IMR-90 (cell line): ENCODE measurements at regions not wholly inside any gene's neighbourhood (a gene's known extent, or its start where the extent isn't known, plus 50 kb on each side); places are given as distances from the start of the nearest gene placed in this dataset.

Source experiments
- ATAC-seq: fragments of 200-7000 bp; cut with Tn5 transposase; 2 replicates; pipeline ENCODE4 v1.9.1; 2020; ENCODE audit warnings: low read depth, mild to moderate bottlenecking, moderate library complexity
- BruUV-seq: library from RNA; stranded (reverse); fragments of 400-500 nt; replicated peaks from 2 replicates; lab custom pipeline; 2021; lab: Mats Ljungman, UMichigan
- CTCF ChIA-PET: fragments of 300-600 bp; formaldehyde crosslinking; extraction: SDS; loops from one replicate; lab custom pipeline; 2021; ENCODE audit warnings: antibody characterized with exemption; lab: Yijun Ruan, JAX
- POLR2A ChIA-PET: fragments of 300-600 bp; sonication (Branson Sonifier 250); formaldehyde crosslinking; loops from one replicate; lab custom pipeline; 2022; ENCODE audit warnings: antibody characterized with exemption; ENCODE audit not compliant: unreplicated experiment; lab: Charles Lee
- DNase-seq: peaks from one replicate; pipeline ENCODE4 v3.0.0; 2013
- H2AFZ ChIP-seq: replicated peaks from 2 replicates; pipeline ENCODE3; 2013; ENCODE audit warnings: low read length, mild to moderate bottlenecking; ENCODE audit not compliant: poor library complexity
- H2AK5ac ChIP-seq: 2 replicates; pipeline ENCODE4 v1.6.1; 2013; ENCODE audit warnings: low read depth, low read length, inconsistent platforms
- H2AK9ac ChIP-seq: replicated peaks from 2 replicates; pipeline ENCODE3; 2013; ENCODE audit warnings: mild to moderate bottlenecking, low read depth, low read length, moderate library complexity; ENCODE audit not compliant: poor library complexity
- H2BK120ac ChIP-seq: 2 replicates; pipeline ENCODE4 v1.6.1; 2013; ENCODE audit warnings: low read depth, low read length, inconsistent platforms
- H2BK15ac ChIP-seq: 3 replicates; pipeline ENCODE4 v1.6.1; 2013; ENCODE audit warnings: low read depth, low read length, inconsistent platforms
- H2BK20ac ChIP-seq: 2 replicates; pipeline ENCODE4 v1.6.1; 2013; ENCODE audit warnings: low read depth, mild to moderate bottlenecking, inconsistent platforms, low read length, moderate library complexity
- H2BK5ac ChIP-seq: 2 replicates; pipeline ENCODE4 v1.6.1; 2013; ENCODE audit warnings: mild to moderate bottlenecking, low read depth, low read length, inconsistent platforms; ENCODE audit not compliant: poor library complexity, severe bottlenecking
- H3K14ac ChIP-seq: replicated peaks from 2 replicates; pipeline ENCODE4 v1.6.1; 2013; ENCODE audit warnings: low read depth, low read length, inconsistent platforms
- H3K18ac ChIP-seq: 2 replicates; pipeline ENCODE4 v1.6.1; 2013; ENCODE audit warnings: low read depth, low read length, control low read depth
- H3K23ac ChIP-seq: 2 replicates; pipeline ENCODE4 v1.6.1; 2013; ENCODE audit warnings: low read depth, low read length, inconsistent platforms
- H3K27ac ChIP-seq: 2 replicates; pipeline ENCODE4 v1.5.1; 2013; ENCODE audit warnings: mild to moderate bottlenecking, control low read depth, low read length; ENCODE audit not compliant: insufficient read depth
- H3K27me3 ChIP-seq: 2 replicates; pipeline ENCODE4 v1.6.1; 2013; ENCODE audit warnings: low read length; ENCODE audit not compliant: control insufficient read depth, insufficient read depth
- H3K36me3 ChIP-seq: 2 replicates; pipeline ENCODE4 v1.6.1; 2013; ENCODE audit warnings: low read length, mixed read lengths; ENCODE audit not compliant: control insufficient read depth, insufficient read depth
- H3K4ac ChIP-seq: 2 replicates; pipeline ENCODE4 v1.6.1; 2013; ENCODE audit warnings: low read depth, low read length, inconsistent platforms
- H3K4me1 ChIP-seq: 2 replicates; pipeline ENCODE4 v1.6.1; 2013; ENCODE audit warnings: low read length, mixed read lengths; ENCODE audit not compliant: control insufficient read depth, insufficient read depth
- H3K4me2 ChIP-seq: 2 replicates; pipeline ENCODE4 v1.6.1; 2013; ENCODE audit warnings: low read depth, mild to moderate bottlenecking, control low read depth, low read length, moderate library complexity
- H3K4me3 ChIP-seq: 2 replicates; pipeline ENCODE4 v1.5.1; 2013; ENCODE audit warnings: low read depth, mild to moderate bottlenecking, control low read depth, low read length, moderate library complexity; ENCODE audit not compliant: insufficient read depth
- H3K56ac ChIP-seq: 2 replicates; pipeline ENCODE4 v1.6.1; 2013; ENCODE audit warnings: low read length, inconsistent platforms; ENCODE audit not compliant: insufficient read depth; ENCODE audit errors: extremely low read depth
- H3K79me1 ChIP-seq, 2 experiments: 2 replicates each; pipeline ENCODE4 v1.6.1; 2013; ENCODE audit warnings: low read length in 2 of 2, inconsistent platforms in 1 of 2, low read depth in 1 of 2
- H3K9ac ChIP-seq: 2 replicates; pipeline ENCODE4 v1.6.1; 2013; ENCODE audit warnings: low read depth, low read length, control low read depth
- H3K9me1 ChIP-seq: 2 replicates; pipeline ENCODE4 v1.6.1; 2013; ENCODE audit warnings: low read length, inconsistent platforms; ENCODE audit not compliant: insufficient read depth
- H3K9me3 ChIP-seq: 2 replicates; pipeline ENCODE4 v1.6.1; 2013; ENCODE audit warnings: low read length; ENCODE audit not compliant: control insufficient read depth, insufficient read depth
- H4K20me1 ChIP-seq: 2 replicates; pipeline ENCODE4 v1.6.1; 2013; ENCODE audit warnings: low read length, inconsistent platforms; ENCODE audit not compliant: insufficient read depth
- H4K5ac ChIP-seq: 2 replicates; pipeline ENCODE4 v1.6.1; 2013; ENCODE audit warnings: mild to moderate bottlenecking, low read depth, low read length, control low read depth
- H4K8ac ChIP-seq, 2 experiments: 2 replicates each; pipeline ENCODE4 v1.6.1; 2013; ENCODE audit warnings: low read depth in 2 of 2, low read length in 2 of 2, control low read depth in 1 of 2, inconsistent platforms in 1 of 2
- H4K91ac ChIP-seq: 2 replicates; pipeline ENCODE4 v1.6.1; 2013; ENCODE audit warnings: low read depth, low read length, inconsistent platforms; ENCODE audit not compliant: insufficient read depth
- FOS ChIP-seq: fragments of 150-350 bp; IDR thresholded peaks from 2 replicates; pipeline ENCODE4 v1.6.1; 2016; ENCODE audit warnings: low read depth, low read length
- NFE2L2 ChIP-seq: fragments of 150-350 bp; IDR thresholded peaks from 2 replicates; pipeline ENCODE4 v1.6.1; 2016; ENCODE audit warnings: low read depth, mild to moderate bottlenecking, low read length
- POLR2A ChIP-seq: IDR thresholded peaks from 2 replicates; pipeline ENCODE4 v1.6.1; 2012; ENCODE audit warnings: mild to moderate bottlenecking, low read depth, low read length
- RAD21 ChIP-seq: IDR thresholded peaks from 2 replicates; pipeline ENCODE4 v1.6.1; 2012; ENCODE audit warnings: low read length, improper control_type of control experiment
- WGBS, 2 experiments: methylation state at CpG; one replicate each; pipeline versions ENCODE4 v1.1.5 to v1.1.7; 2013; ENCODE audit warnings: missing lambda C conversion rate in 2 of 2; ENCODE audit not compliant: insufficient read length in 1 of 2; ENCODE audit errors: extremely low coverage in 2 of 2; 5-methylcytosine and 5-hydroxymethylcytosine counted together
- dilution Hi-C: fragments of 300-500 bp; cut with HindIII; formaldehyde crosslinking; loops from one replicate; pipeline ENCODE4 v1.14.3; 2018; ENCODE audit warnings: low sequenced_read_pairs; ENCODE audit not compliant: unreplicated experiment
- in situ Hi-C: fragments of 300-500 bp; cut with MboI; formaldehyde crosslinking; loops from 3 replicates; pipeline ENCODE4 v1.14.3; 2019; ENCODE audit warnings: low sequenced_read_pairs, inconsistent platforms, mixed read lengths
- intact Hi-C: fragments of 100-400 bp; cut with micrococcal nuclease; formaldehyde crosslinking; loops from 2 replicates; pipeline ENCODE4 v1.10.0; 2022
- TF ChIP-seq, protein P1 (sequence below): conservative IDR thresholded peaks from 2 replicates; pipeline ENCODE4 v1.5.1; 2012; ENCODE audit warnings: mild to moderate bottlenecking, low read depth, low read length, improper control_type of control experiment
- TF ChIP-seq, protein P2 (sequence below): fragments of 150-350 bp; IDR thresholded peaks from 2 replicates; pipeline ENCODE4 v1.6.1; 2017; ENCODE audit warnings: mild to moderate bottlenecking, antibody characterized with exemption, low read length, low read depth

DNA sequence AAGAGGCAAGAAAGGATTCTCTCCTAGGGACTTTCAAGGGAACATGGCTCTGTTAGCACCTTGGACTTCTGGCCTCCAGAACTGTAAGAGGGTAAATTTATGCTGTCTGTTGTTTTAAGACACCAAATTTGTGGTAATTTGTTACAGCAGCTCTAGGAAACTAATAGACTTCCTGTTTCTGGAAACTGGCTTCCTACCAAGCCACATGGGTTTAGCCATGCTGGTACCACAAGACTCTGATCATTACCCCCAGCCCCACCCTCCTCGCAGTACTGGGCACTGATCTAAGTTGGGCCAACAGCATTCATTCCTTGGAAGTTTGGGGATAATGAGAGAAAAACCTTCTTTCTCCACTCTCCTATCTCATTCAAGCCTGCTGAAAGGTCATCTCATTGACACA is 109.5 kb upstream of the SMLR1 start:
- Histone ChIP-seq H3K9me1 (no peaks in the 10 kb centered on the region), H2AK5ac (no peak overlapping the region), H3K9ac (no peak overlapping the region), H2AFZ (no peak overlapping the region), H2BK15ac (no peak overlapping the region; the same call in 2 of the 3 replicates), H4K91ac (no peak overlapping the region), H3K79me1 (no peaks in the 10 kb centered on the region), H2BK20ac (no peak overlapping the region), H3K4ac (no peak overlapping the region), H3K27ac (no peak overlapping the region), H3K14ac (no peak overlapping the region), H3K4me2 (no peak overlapping the region), H2BK120ac (no peak overlapping the region), H3K27me3 (peaks cover 1% of the 10 kb centered on the region; the same call in 1 of the 2 replicates), H2AK9ac (no peak overlapping the region), H2BK5ac (no peak overlapping the region), H3K56ac (no peak overlapping the region), H3K4me1 (no peaks in the 10 kb centered on the region), H3K23ac (no peak overlapping the region), H4K8ac (no peak overlapping the region), H4K20me1 (no peaks in the 10 kb centered on the region), H3K36me3 (no peaks in the 10 kb centered on the region), H3K18ac (no peak overlapping the region), H3K9me3 (no peaks in the 10 kb centered on the region), H3K4me3 (no peak overlapping the region), H4K5ac (no peak overlapping the region)
- dilution Hi-C loops (no loop called here), intact Hi-C loops (no loop called here), in situ Hi-C loops (no loop called here)
- no peak for ATAC-seq
- ChIA-PET POLR2A (no interaction called here), CTCF (no interaction called here)
- no CpG with 5 or more reads among the region's 1 CpG for WGBS, 2 experiments
- DNase-seq, result no peak
- no TSS peak for BruUV-seq
- no peak for TF ChIP-seq POLR2A
- no peak for TF ChIP-seq RAD21
- TF ChIP-seq, protein P1, sequence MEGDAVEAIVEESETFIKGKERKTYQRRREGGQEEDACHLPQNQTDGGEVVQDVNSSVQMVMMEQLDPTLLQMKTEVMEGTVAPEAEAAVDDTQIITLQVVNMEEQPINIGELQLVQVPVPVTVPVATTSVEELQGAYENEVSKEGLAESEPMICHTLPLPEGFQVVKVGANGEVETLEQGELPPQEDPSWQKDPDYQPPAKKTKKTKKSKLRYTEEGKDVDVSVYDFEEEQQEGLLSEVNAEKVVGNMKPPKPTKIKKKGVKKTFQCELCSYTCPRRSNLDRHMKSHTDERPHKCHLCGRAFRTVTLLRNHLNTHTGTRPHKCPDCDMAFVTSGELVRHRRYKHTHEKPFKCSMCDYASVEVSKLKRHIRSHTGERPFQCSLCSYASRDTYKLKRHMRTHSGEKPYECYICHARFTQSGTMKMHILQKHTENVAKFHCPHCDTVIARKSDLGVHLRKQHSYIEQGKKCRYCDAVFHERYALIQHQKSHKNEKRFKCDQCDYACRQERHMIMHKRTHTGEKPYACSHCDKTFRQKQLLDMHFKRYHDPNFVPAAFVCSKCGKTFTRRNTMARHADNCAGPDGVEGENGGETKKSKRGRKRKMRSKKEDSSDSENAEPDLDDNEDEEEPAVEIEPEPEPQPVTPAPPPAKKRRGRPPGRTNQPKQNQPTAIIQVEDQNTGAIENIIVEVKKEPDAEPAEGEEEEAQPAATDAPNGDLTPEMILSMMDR, result no peak
- TF ChIP-seq FOS, result no peak
- TF ChIP-seq, protein P2, sequence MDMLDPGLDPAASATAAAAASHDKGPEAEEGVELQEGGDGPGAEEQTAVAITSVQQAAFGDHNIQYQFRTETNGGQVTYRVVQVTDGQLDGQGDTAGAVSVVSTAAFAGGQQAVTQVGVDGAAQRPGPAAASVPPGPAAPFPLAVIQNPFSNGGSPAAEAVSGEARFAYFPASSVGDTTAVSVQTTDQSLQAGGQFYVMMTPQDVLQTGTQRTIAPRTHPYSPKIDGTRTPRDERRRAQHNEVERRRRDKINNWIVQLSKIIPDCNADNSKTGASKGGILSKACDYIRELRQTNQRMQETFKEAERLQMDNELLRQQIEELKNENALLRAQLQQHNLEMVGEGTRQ, result no peak
- no peak for TF ChIP-seq NFE2L2
